HL-60 (cell line): ENCODE measurements at regions not wholly inside any gene's neighbourhood (a gene's known extent, or its start where the extent isn't known, plus 50 kb on each side); places are given as distances from the start of the nearest gene placed in this dataset.

ENCODE experiments used
- DNase-seq, 2 experiments: peaks; one replicate each; pipeline ENCODE4 v3.0.0-alpha.2; 2010 to 2020; ENCODE audit warnings: low read depth in 1 of 2, low spot score in 1 of 2
- H3K27ac ChIP-seq: fragments of 250-450 bp; sonication (Bioruptor Pico); replicated peaks from 2 replicates; pipeline ENCODE4 v1.5.1; 2020; ENCODE audit warnings: mild to moderate bottlenecking, moderate library complexity
- H3K27me3 ChIP-seq: fragments of 250-450 bp; sonication (Bioruptor Pico); 2 replicates; pipeline ENCODE4 v1.5.1; 2021; ENCODE audit warnings: mild to moderate bottlenecking, moderate library complexity; ENCODE audit not compliant: insufficient read depth, poor library complexity, severe bottlenecking
- H3K4me3 ChIP-seq: replicated peaks from 2 replicates; pipeline ENCODE4 v1.5.1; 2011; ENCODE audit warnings: mild to moderate bottlenecking, control low read depth, low read length; ENCODE audit not compliant: insufficient read depth
- GABPA ChIP-seq: IDR thresholded peaks from 2 replicates; pipeline ENCODE4 v1.6.1; 2012; ENCODE audit warnings: low read depth
- POLR2AphosphoS5 ChIP-seq: IDR thresholded peaks from 2 replicates; pipeline ENCODE4 v1.6.1; 2012; ENCODE audit warnings: low read depth
- SPI1 ChIP-seq: IDR thresholded peaks from 2 replicates; pipeline ENCODE4 v1.6.1; 2012; ENCODE audit warnings: low read depth, mild to moderate bottlenecking, borderline replicate concordance
- TF ChIP-seq, protein P1 (sequence below): IDR thresholded peaks from one replicate; pipeline ENCODE4 v1.5.1; 2011; ENCODE audit warnings: low read length, control low read depth, inconsistent platforms; ENCODE audit not compliant: insufficient read depth
- TF ChIP-seq, protein P2 (sequence below): IDR thresholded peaks from 2 replicates; pipeline ENCODE4 v1.6.1; 2012; ENCODE audit warnings: low read depth; ENCODE audit not compliant: insufficient replicate concordance

DNA sequence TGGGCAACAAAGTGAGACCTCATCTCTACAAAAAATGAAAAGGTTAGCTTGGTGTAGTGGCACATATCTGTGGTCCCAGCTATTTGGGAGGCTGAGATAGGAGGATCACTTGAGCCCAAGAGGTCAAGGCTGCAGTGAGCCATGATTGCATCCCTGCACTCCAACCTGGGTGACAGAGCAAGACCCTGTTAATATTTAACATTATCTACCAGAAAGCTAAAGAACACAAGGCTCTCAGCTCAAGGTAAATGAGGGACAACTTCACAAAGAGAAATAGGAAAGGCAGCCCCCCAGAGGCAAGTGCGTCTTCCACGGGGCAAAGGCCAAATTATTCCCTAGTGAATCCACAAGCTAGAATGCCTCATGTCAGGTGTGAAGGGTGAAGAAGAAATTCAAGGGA lies 109.6 kb upstream of the PFKP start:
- no peak for TF ChIP-seq SPI1
- TF ChIP-seq GABPA, result no peak
- TF ChIP-seq, protein P1, sequence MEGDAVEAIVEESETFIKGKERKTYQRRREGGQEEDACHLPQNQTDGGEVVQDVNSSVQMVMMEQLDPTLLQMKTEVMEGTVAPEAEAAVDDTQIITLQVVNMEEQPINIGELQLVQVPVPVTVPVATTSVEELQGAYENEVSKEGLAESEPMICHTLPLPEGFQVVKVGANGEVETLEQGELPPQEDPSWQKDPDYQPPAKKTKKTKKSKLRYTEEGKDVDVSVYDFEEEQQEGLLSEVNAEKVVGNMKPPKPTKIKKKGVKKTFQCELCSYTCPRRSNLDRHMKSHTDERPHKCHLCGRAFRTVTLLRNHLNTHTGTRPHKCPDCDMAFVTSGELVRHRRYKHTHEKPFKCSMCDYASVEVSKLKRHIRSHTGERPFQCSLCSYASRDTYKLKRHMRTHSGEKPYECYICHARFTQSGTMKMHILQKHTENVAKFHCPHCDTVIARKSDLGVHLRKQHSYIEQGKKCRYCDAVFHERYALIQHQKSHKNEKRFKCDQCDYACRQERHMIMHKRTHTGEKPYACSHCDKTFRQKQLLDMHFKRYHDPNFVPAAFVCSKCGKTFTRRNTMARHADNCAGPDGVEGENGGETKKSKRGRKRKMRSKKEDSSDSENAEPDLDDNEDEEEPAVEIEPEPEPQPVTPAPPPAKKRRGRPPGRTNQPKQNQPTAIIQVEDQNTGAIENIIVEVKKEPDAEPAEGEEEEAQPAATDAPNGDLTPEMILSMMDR, result no peak
- TF ChIP-seq, protein P2, sequence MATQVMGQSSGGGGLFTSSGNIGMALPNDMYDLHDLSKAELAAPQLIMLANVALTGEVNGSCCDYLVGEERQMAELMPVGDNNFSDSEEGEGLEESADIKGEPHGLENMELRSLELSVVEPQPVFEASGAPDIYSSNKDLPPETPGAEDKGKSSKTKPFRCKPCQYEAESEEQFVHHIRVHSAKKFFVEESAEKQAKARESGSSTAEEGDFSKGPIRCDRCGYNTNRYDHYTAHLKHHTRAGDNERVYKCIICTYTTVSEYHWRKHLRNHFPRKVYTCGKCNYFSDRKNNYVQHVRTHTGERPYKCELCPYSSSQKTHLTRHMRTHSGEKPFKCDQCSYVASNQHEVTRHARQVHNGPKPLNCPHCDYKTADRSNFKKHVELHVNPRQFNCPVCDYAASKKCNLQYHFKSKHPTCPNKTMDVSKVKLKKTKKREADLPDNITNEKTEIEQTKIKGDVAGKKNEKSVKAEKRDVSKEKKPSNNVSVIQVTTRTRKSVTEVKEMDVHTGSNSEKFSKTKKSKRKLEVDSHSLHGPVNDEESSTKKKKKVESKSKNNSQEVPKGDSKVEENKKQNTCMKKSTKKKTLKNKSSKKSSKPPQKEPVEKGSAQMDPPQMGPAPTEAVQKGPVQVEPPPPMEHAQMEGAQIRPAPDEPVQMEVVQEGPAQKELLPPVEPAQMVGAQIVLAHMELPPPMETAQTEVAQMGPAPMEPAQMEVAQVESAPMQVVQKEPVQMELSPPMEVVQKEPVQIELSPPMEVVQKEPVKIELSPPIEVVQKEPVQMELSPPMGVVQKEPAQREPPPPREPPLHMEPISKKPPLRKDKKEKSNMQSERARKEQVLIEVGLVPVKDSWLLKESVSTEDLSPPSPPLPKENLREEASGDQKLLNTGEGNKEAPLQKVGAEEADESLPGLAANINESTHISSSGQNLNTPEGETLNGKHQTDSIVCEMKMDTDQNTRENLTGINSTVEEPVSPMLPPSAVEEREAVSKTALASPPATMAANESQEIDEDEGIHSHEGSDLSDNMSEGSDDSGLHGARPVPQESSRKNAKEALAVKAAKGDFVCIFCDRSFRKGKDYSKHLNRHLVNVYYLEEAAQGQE, result no peak
- TF ChIP-seq POLR2AphosphoS5, result no peak
- H3K27ac ChIP-seq, result no peak overlapping the region
- no peak for DNase-seq
- no peak overlapping the region for H3K4me3 ChIP-seq
- no peaks in the 10 kb centered on the region for H3K27me3 ChIP-seq

DNA sequence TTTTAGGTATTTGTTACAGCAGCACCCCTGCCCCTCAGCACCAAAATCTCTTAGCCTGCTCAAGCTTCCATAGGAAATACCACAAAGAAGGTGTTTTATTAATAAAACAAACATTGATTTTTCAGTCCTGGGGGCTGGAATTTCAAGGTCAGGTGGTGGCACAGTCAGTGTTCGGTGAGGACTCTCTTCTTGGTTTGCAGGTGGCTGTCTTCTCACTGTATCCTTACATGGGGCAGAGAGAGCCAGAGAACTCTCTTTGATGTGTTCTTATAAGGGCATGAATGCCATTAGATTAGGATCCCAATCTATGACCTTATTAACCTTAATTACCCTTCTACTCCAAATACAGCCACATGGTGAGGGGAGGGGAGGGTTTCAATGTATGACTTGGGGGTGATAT lies 112.3 kb upstream of the PFKP start:
- DNase-seq, result no peak
- TF ChIP-seq POLR2AphosphoS5 (no peak), SPI1 (no peak), GABPA (no peak)
- TF ChIP-seq, protein P1, result no peak
- TF ChIP-seq, protein P2, result no peak
- no peaks in the 10 kb centered on the region for H3K27me3 ChIP-seq

DNA sequence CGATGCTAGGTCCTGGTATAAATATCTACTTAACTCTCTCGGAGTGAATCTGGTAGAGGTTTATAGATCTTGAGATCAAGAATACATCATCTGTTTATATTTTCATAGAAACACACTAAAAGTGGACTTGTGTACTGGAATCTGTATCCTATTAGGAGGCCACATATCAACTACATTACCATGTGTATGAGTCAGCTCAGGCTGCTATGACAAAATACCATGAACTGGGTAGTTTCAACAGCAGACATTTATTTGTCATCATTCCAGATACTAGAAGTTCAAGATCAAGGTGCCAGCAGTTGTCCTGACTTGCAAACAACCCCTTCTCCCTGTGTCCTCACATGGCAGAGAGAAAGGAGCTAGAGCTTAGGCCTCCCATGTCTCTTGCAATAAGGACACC lies 113.9 kb upstream of the PFKP start:
- TF ChIP-seq, protein P1, result no peak
- TF ChIP-seq POLR2AphosphoS5 (no peak), SPI1 (no peak), GABPA (no peak)
- TF ChIP-seq, protein P2, result no peak
- no peak overlapping the region for H3K27ac ChIP-seq
- H3K4me3 ChIP-seq, result no peak overlapping the region
- no peaks in the 10 kb centered on the region for H3K27me3 ChIP-seq
- DNase-seq, result no peak

More for the DNA sequence above, 112.3 kb upstream of the PFKP start:
- H3K4me3 ChIP-seq, result no peak overlapping the region
- no peak overlapping the region for H3K27ac ChIP-seq
